ENCODE measurements at regions not wholly inside any gene's neighbourhood (a gene's known extent, or its start where the extent isn't known, plus 50 kb on each side); places are given as distances from the start of the nearest gene placed in this dataset.

DNA sequence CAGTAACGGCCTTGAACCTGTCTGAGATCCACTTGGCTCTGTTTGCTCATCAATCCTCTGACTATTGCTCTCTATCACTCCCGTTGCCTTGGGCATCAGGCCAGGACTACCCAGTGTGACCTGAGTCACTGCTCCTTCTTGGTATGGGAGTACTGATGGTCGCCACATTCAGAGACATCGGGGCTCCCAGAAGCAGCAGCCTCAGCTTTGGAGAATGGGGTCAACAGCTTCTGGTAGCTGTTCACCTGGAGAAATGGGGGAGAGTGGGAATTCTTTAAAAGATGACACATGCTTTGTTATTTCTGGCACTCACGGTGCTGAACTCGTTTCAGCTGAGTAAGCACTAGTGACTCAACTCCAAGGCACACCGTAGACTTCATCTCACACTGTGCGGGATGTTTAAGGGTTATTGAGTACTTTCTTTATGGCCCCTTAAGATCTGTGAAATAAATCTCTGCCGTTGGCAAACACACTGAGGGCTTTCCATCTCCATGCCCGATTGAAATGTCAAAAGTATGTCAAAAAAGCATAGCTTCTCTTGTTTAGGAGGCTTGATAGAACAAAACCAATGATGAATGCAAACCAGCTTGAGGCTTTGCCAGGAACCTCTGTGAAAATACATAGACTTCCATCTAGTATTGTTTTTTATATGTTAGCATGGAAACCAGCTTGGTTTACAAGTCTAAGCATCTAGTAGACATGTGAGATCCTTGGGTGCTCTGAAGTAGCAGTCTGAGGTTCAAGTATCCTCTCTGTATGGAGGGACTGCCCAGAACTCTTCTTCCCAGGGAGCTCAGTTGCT is 333.1 kb downstream of the CXCL12 start:
- no peak overlapping the region for H3K4me3 ChIP-seq (ENCODE audit: low read depth, low read length)
- no peak for TF ChIP-seq CTCF (conservative IDR thresholded peaks at IDR 0.05; ENCODE audit: low read depth, low read length)
- peak; percentile 77 for DNase-seq (ENCODE audit: low read depth)

GRCh38 chr10:44051091-44051490 is 333.8 kb downstream of the CXCL12 start:
- no peak for TF ChIP-seq CTCF (conservative IDR thresholded peaks at IDR 0.05; ENCODE audit: low read depth, low read length)
- no peak overlapping the region for H3K4me3 ChIP-seq (ENCODE audit: low read depth, low read length)
- no peak for DNase-seq (ENCODE audit: low read depth)

GRCh38 chr10:44049301-44050015 is 335.4 kb downstream of the CXCL12 start:
- no peak for TF ChIP-seq CTCF (conservative IDR thresholded peaks at IDR 0.05; ENCODE audit: low read depth, low read length)
- no peak for DNase-seq (ENCODE audit: low read depth)
- no peak overlapping the region for H3K4me3 ChIP-seq (ENCODE audit: low read depth, low read length)

DNA sequence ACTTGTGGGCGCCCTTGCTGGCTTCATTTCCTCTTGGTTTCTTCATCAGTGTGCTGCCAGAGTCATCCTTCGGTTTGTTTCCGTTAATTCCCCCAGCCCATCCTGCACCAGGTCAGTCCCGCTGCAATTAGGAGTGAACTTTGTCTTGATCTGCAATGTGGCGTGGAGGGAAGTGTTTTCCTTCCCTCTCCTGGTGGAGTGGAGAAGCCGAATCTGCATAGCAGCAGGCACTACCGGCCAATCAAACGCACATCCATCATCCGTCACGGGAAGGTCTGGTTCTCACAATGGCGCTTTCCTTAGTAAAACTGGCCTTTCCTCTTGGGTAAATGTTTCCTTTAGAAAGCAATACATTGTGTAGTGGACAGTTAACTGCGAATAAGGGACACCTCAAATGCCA is 337.5 kb downstream of the CXCL12 start:
- no peak for TF ChIP-seq CTCF (conservative IDR thresholded peaks at IDR 0.05; ENCODE audit: low read depth, low read length)
- no peak overlapping the region for H3K4me3 ChIP-seq (ENCODE audit: low read depth, low read length)
- DNase-seq (ENCODE audit: low read depth): no peak

GRCh38 chr10:44046605-44047004 is 338.3 kb downstream of the CXCL12 start:
- peak; percentile 63 for DNase-seq (ENCODE audit: low read depth)
- TF ChIP-seq CTCF (conservative IDR thresholded peaks at IDR 0.05; ENCODE audit: low read depth, low read length): no peak
- no peak overlapping the region for H3K4me3 ChIP-seq (ENCODE audit: low read depth, low read length)

- DNase-seq (ENCODE audit: low read depth): no peak
- TF ChIP-seq CTCF (conservative IDR thresholded peaks at IDR 0.05; ENCODE audit: low read depth, low read length): no peak
- no peak overlapping the region for H3K4me3 ChIP-seq (ENCODE audit: low read depth, low read length)
These were observed 339.9 kb downstream of the CXCL12 start for GRCh38 chr10:44045020-44045419.

Measured in choroid plexus epithelial cell (primary cell).